ENCODE measurements at regions not wholly inside any gene's neighbourhood (a gene's known extent, or its start where the extent isn't known, plus 50 kb on each side); places are given as distances from the start of the nearest gene placed in this dataset.

- no peak for DNase-seq (ENCODE audit: low read depth, low spot score)
- H3K4me2 ChIP-seq (ENCODE audit: control insufficient read depth, extremely low read depth, insufficient read depth, low read depth, low read length): no peak overlapping the region
- H3K27ac ChIP-seq (ENCODE audit: control insufficient read depth, insufficient read depth, low read length): no peak overlapping the region
Measured at GRCh38 chr13:76293751-76294150, 592.5 kb downstream of the KCTD12 start.

DNA sequence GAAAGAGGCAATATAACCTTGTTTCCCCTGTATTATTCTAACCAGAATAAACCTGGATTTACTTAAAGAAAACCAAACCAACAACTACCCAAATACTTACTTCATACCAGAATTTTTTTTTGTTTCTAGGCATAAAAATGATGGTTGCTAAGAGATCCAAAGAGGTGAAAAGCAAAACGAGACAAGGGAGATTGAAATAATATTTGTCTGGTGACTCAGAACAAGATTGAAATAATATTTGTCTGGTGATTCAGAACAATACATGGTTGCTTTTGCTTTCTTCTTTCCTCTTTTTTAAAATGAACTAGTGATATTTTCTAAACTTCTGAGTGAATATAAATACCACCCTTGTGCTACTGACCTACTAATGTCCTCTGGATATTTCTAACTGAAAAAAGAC, 592.9 kb downstream of the KCTD12 start:
- dilution Hi-C loops (cut with MboI; ENCODE audit: extremely low pct_ligation_motif_present, low sequenced_read_pairs): no loop called here
- FAIRE-seq: no peak
- Histone ChIP-seq H3K9ac (ENCODE audit: control insufficient read depth, extremely low read depth, insufficient read depth, low read length) (no peak overlapping the region), H4K20me1 (ENCODE audit: control insufficient read depth, extremely low read depth, insufficient read depth, low read length) (no peaks in the 10 kb centered on the region), H3K9me1 (ENCODE audit: control insufficient read depth, extremely low read depth, insufficient read depth, low read length) (no peaks in the 10 kb centered on the region), H3K4me3 (ENCODE audit: control insufficient read depth in 2 of 3, extremely low read depth in 1 of 3, insufficient read depth in 2 of 3, low read depth in 1 of 3, low read length in 3 of 3) (no peak overlapping the region), H3K9me3 (ENCODE audit: control insufficient read depth, low read depth, low read length) (no peaks in the 10 kb centered on the region), H3K79me2 (ENCODE audit: control insufficient read depth, insufficient read depth, low read length) (no peaks in the 10 kb centered on the region), H3K27ac (ENCODE audit: control insufficient read depth, insufficient read depth, low read length) (no peak overlapping the region), H3K4me1 (ENCODE audit: control insufficient read depth, extremely low read depth, insufficient read depth, low read length) (no peaks in the 10 kb centered on the region), H2AFZ (ENCODE audit: control insufficient read depth, low read length) (no peak overlapping the region), H3K27me3 (ENCODE audit: control insufficient read depth, extremely low read depth, insufficient read depth, low read length) (no peaks in the 10 kb centered on the region), H3K4me2 (ENCODE audit: control insufficient read depth, extremely low read depth, insufficient read depth, low read depth, low read length) (no peak overlapping the region), H3K36me3 (ENCODE audit: control insufficient read depth in 2 of 2, extremely low read depth in 1 of 2, insufficient read depth in 2 of 2, low read length in 2 of 2) (no peaks in the 10 kb centered on the region)
- DNase-seq (ENCODE audit: low read depth, low spot score): no peak
- TF ChIP-seq EZH2 (IDR thresholded peaks at IDR 0.05; ENCODE audit: low read length): no peak

More at GRCh38 chr13:76293751-76294150, 592.5 kb downstream of the KCTD12 start:
- Histone ChIP-seq H3K9ac (ENCODE audit: control insufficient read depth, extremely low read depth, insufficient read depth, low read length) (no peak overlapping the region), H3K79me2 (ENCODE audit: control insufficient read depth, insufficient read depth, low read length) (no peaks in the 10 kb centered on the region), H3K27me3 (ENCODE audit: control insufficient read depth, extremely low read depth, insufficient read depth, low read length) (no peaks in the 10 kb centered on the region), H4K20me1 (ENCODE audit: control insufficient read depth, extremely low read depth, insufficient read depth, low read length) (no peaks in the 10 kb centered on the region), H3K9me3 (ENCODE audit: control insufficient read depth, low read depth, low read length) (no peaks in the 10 kb centered on the region), H3K4me3 (ENCODE audit: control insufficient read depth in 2 of 3, extremely low read depth in 1 of 3, insufficient read depth in 2 of 3, low read depth in 1 of 3, low read length in 3 of 3) (no peak overlapping the region), H3K36me3 (ENCODE audit: control insufficient read depth in 2 of 2, extremely low read depth in 1 of 2, insufficient read depth in 2 of 2, low read length in 2 of 2) (no peaks in the 10 kb centered on the region), H2AFZ (ENCODE audit: control insufficient read depth, low read length) (no peak overlapping the region), H3K9me1 (ENCODE audit: control insufficient read depth, extremely low read depth, insufficient read depth, low read length) (no peaks in the 10 kb centered on the region), H3K4me1 (ENCODE audit: control insufficient read depth, extremely low read depth, insufficient read depth, low read length) (no peaks in the 10 kb centered on the region)
- dilution Hi-C loops (cut with MboI; ENCODE audit: extremely low pct_ligation_motif_present, low sequenced_read_pairs): no loop called here
- no peak for FAIRE-seq
- TF ChIP-seq EZH2 (IDR thresholded peaks at IDR 0.05; ENCODE audit: low read length) (no peak), CTCF (optimal IDR thresholded peaks at IDR 0.05 in 1 of 3, IDR thresholded peaks at IDR 0.05 in 1 of 3, conservative IDR thresholded peaks at IDR 0.05 in 1 of 3; ENCODE audit: extremely low read depth in 1 of 3, insufficient read depth in 2 of 3, low read length in 3 of 3) (no peak)

DNA sequence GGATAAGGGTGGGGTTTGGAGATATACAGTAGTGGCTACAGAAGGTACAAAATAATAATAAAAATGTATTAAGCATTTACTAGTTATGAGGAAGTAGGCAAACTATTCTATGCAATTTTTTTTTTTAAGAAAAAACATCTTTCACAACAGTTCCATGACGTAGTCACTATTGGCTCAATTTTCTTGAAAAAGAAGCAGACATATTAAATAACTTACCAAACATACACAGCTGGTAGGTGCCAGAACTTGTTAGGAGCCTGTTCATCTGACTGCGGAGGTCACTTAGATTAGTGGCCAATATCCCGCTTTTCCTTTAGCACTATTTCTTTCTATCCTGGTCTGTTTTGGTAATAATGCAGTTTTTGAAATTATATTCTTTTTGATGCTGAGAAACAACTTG, 593.5 kb downstream of the KCTD12 start:
- no peak for DNase-seq (ENCODE audit: low read depth, low spot score)

More for the DNA sequence above, 593.5 kb downstream of the KCTD12 start:
- H3K27me3 ChIP-seq (ENCODE audit: control insufficient read depth, extremely low read depth, insufficient read depth, low read length): no peaks in the 10 kb centered on the region
- TF ChIP-seq CTCF (optimal IDR thresholded peaks at IDR 0.05 in 1 of 3, IDR thresholded peaks at IDR 0.05 in 1 of 3, conservative IDR thresholded peaks at IDR 0.05 in 1 of 3; ENCODE audit: extremely low read depth in 1 of 3, insufficient read depth in 2 of 3, low read length in 3 of 3): no peak
- TF ChIP-seq EZH2 (IDR thresholded peaks at IDR 0.05; ENCODE audit: low read length): no peak
- dilution Hi-C loops (cut with MboI; ENCODE audit: extremely low pct_ligation_motif_present, low sequenced_read_pairs): no loop called here
- no peak overlapping the region for H3K4me2 ChIP-seq (ENCODE audit: control insufficient read depth, extremely low read depth, insufficient read depth, low read depth, low read length)
- no peaks in the 10 kb centered on the region for H3K9me1 ChIP-seq (ENCODE audit: control insufficient read depth, extremely low read depth, insufficient read depth, low read length)
- no peaks in the 10 kb centered on the region for H3K36me3 ChIP-seq (ENCODE audit: control insufficient read depth in 2 of 2, extremely low read depth in 1 of 2, insufficient read depth in 2 of 2, low read length in 2 of 2)
- no peaks in the 10 kb centered on the region for H4K20me1 ChIP-seq (ENCODE audit: control insufficient read depth, extremely low read depth, insufficient read depth, low read length)
- H3K9ac ChIP-seq (ENCODE audit: control insufficient read depth, extremely low read depth, insufficient read depth, low read length): no peak overlapping the region
- no peak overlapping the region for H3K27ac ChIP-seq (ENCODE audit: control insufficient read depth, insufficient read depth, low read length)
- FAIRE-seq: no peak
- no peaks in the 10 kb centered on the region for H3K4me1 ChIP-seq (ENCODE audit: control insufficient read depth, extremely low read depth, insufficient read depth, low read length)
- no peak overlapping the region for H3K4me3 ChIP-seq (ENCODE audit: control insufficient read depth in 2 of 3, extremely low read depth in 1 of 3, insufficient read depth in 2 of 3, low read depth in 1 of 3, low read length in 3 of 3)
- H2AFZ ChIP-seq (ENCODE audit: control insufficient read depth, low read length): no peak overlapping the region
- H3K79me2 ChIP-seq (ENCODE audit: control insufficient read depth, insufficient read depth, low read length): no peaks in the 10 kb centered on the region
- no peaks in the 10 kb centered on the region for H3K9me3 ChIP-seq (ENCODE audit: control insufficient read depth, low read depth, low read length)
